RWPE2 (cell line): ENCODE measurements at regions not wholly inside any gene's neighbourhood (a gene's known extent, or its start where the extent isn't known, plus 50 kb on each side); places are given as distances from the start of the nearest gene placed in this dataset.

Experiments
- ATAC-seq: fragments of 200-7000 bp; cut with Tn5 transposase; 3 replicates; pipeline ENCODE4 v1.9.1; 2021; ENCODE audit warnings: low read depth
- DNase-seq: peaks from one replicate; pipeline ENCODE4 v3.0.0-alpha.2; 2020; ENCODE audit warnings: low spot score
- H3K27ac ChIP-seq: fragments of 450-650 bp; 2 replicates; pipeline ENCODE4 v1.5.1; 2017; ENCODE audit warnings: mild to moderate bottlenecking; ENCODE audit not compliant: poor library complexity, severe bottlenecking
- H3K27me3 ChIP-seq: fragments of 250-450 bp; sonication (Bioruptor Pico); 2 replicates; pipeline ENCODE4 v1.5.1; 2021; ENCODE audit warnings: mild to moderate bottlenecking, moderate library complexity; ENCODE audit not compliant: insufficient read depth, poor library complexity, severe bottlenecking
- H3K36me3 ChIP-seq: fragments of 250-450 bp; sonication (Bioruptor Pico); 2 replicates; pipeline ENCODE4 v1.5.1; 2020; ENCODE audit warnings: low read depth, mild to moderate bottlenecking, moderate library complexity
- H3K4me1 ChIP-seq: fragments of 250-450 bp; sonication (Bioruptor Pico); 2 replicates; pipeline ENCODE4 v1.5.1; 2021; ENCODE audit warnings: mild to moderate bottlenecking, moderate library complexity; ENCODE audit not compliant: insufficient read depth, poor library complexity, severe bottlenecking
- H3K4me3 ChIP-seq: fragments of 250-450 bp; sonication (Bioruptor Pico); 2 replicates; pipeline ENCODE4 v1.5.1; 2021; ENCODE audit warnings: mild to moderate bottlenecking, moderate library complexity; ENCODE audit not compliant: severe bottlenecking
- H3K9me3 ChIP-seq: fragments of 250-450 bp; sonication (Bioruptor Pico); 2 replicates; pipeline ENCODE4 v1.5.1; 2021; ENCODE audit warnings: mild to moderate bottlenecking, moderate library complexity; ENCODE audit not compliant: severe bottlenecking
- TF ChIP-seq, protein P1 (sequence below): fragments of 450-650 bp; IDR thresholded peaks from one replicate; pipeline ENCODE4 v1.5.1; 2017; ENCODE audit warnings: mild to moderate bottlenecking, moderate library complexity; ENCODE audit not compliant: poor library complexity, severe bottlenecking

DNA sequence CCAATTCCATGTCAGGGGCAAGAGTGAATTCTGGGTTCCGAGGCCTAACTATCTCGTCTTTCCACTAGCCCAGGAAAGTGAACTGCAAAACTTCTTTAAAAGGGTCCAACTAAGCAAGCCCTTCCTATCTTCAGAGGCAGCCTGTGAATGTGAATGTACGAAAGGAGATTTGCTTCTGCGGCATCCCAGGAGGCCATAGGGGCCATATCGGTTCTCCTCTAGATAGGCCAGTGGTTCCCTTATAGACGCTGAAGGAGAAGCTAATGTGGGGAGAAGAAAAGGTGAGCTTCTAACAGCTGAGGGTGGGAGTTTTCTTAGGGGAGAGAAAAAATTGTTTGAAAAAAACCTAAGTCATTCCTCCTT is 128.0 kb upstream of the C1orf174 start:
- TF ChIP-seq, protein P1, sequence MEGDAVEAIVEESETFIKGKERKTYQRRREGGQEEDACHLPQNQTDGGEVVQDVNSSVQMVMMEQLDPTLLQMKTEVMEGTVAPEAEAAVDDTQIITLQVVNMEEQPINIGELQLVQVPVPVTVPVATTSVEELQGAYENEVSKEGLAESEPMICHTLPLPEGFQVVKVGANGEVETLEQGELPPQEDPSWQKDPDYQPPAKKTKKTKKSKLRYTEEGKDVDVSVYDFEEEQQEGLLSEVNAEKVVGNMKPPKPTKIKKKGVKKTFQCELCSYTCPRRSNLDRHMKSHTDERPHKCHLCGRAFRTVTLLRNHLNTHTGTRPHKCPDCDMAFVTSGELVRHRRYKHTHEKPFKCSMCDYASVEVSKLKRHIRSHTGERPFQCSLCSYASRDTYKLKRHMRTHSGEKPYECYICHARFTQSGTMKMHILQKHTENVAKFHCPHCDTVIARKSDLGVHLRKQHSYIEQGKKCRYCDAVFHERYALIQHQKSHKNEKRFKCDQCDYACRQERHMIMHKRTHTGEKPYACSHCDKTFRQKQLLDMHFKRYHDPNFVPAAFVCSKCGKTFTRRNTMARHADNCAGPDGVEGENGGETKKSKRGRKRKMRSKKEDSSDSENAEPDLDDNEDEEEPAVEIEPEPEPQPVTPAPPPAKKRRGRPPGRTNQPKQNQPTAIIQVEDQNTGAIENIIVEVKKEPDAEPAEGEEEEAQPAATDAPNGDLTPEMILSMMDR, result no peak
- H3K27me3 ChIP-seq, result peaks cover 3% of the 10 kb centered on the region
- H3K36me3 ChIP-seq, result no peaks in the 10 kb centered on the region

DNA sequence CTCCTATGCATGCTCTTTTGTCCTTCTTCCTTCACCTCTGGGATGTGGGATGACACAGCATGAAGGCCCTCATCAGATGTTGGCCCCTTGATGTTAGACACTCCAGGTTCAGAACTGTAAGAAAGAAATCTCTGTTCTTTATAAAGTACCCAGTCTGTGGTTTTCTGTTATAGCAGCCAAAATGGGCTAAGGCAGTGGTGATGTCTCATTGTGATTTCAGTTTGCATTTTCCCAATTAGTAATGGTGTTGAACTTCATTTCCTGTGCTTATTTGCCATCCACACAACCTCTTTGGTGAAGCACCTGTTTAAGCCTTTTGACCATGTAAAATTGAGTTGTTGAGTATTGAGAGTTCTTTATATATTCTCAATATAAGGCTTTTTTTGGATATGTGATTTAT is 129.3 kb upstream of the C1orf174 start:
- H3K27ac ChIP-seq, result no peak overlapping the region
- DNase-seq (no peak), ATAC-seq (no peak)
- H3K4me1 ChIP-seq, result no peaks in the 10 kb centered on the region
- TF ChIP-seq, protein P1, result no peak
- peaks cover 1% of the 10 kb centered on the region for H3K9me3 ChIP-seq
- peaks cover 3% of the 10 kb centered on the region for H3K27me3 ChIP-seq
- H3K36me3 ChIP-seq, result no peaks in the 10 kb centered on the region
- no peak overlapping the region for H3K4me3 ChIP-seq

More for the DNA sequence above, 128.0 kb upstream of the C1orf174 start:
- no peak for ATAC-seq
- Histone ChIP-seq H3K9me3 (peaks cover 1% of the 10 kb centered on the region), H3K4me3 (no peak overlapping the region), H3K4me1 (no peaks in the 10 kb centered on the region), H3K27ac (no peak overlapping the region)
- DNase-seq, result no peak

DNA sequence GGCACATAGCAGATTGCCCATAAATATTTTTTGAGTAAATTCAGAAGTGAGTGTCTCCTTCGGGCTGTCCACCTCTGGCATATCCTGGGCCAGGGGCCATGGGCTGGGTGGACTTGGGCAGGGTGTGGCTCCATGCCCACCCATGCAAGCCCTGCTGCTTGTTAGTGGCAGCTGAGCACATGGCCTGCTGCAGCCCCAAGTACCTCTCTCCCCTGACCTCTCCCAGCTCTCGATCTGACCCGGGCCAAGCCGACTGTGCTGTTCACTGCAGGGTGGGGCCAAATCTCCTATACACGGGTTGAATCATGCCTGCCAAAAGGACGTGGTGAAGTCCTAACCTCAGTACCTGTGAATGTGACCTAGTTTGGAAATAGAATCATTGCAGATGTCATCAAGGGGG is 132.5 kb upstream of the C1orf174 start:
- no peaks in the 10 kb centered on the region for H3K4me1 ChIP-seq
- H3K9me3 ChIP-seq, result no peaks in the 10 kb centered on the region
- H3K27me3 ChIP-seq, result peaks cover 3% of the 10 kb centered on the region
- no peak overlapping the region for H3K4me3 ChIP-seq
- DNase-seq (no peak), ATAC-seq (no peak)
- TF ChIP-seq, protein P1, result no peak
- H3K36me3 ChIP-seq, result no peaks in the 10 kb centered on the region
- H3K27ac ChIP-seq, result no peak overlapping the region

DNA sequence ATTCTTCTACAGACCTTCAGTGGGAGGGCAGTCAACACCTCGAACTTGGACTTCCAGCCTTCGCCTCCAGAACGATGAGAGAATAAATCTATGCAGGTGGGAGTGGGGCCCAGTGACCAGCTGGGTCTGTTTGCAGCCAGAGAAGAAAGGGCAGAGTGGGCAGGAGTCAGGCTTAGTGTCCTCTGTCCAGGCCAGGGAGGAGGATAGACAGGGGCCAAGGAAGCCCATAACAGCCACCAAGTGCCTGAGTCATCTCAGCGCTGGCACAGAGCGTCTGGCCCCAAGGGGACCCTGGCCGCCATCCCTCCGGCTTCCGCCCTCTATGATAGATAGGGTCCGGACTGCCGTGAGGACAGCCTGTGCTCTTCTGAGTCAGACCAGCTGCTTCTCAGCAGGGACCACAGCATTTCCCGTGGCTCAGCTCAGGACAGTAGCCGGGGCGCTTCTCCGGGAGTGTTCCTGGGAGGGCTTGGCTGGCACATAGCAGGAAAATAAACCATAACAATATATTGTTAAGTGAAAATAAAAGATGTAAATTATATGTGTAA is 133.1 kb upstream of the C1orf174 start:
- H3K4me3 ChIP-seq, result no peak overlapping the region
- H3K27me3 ChIP-seq, result peaks cover 3% of the 10 kb centered on the region
- TF ChIP-seq, protein P1, result no peak
- no peak for ATAC-seq
- H3K36me3 ChIP-seq, result no peaks in the 10 kb centered on the region
- no peak overlapping the region for H3K27ac ChIP-seq
- no peak for DNase-seq
- no peaks in the 10 kb centered on the region for H3K4me1 ChIP-seq
- H3K9me3 ChIP-seq, result no peaks in the 10 kb centered on the region

DNA sequence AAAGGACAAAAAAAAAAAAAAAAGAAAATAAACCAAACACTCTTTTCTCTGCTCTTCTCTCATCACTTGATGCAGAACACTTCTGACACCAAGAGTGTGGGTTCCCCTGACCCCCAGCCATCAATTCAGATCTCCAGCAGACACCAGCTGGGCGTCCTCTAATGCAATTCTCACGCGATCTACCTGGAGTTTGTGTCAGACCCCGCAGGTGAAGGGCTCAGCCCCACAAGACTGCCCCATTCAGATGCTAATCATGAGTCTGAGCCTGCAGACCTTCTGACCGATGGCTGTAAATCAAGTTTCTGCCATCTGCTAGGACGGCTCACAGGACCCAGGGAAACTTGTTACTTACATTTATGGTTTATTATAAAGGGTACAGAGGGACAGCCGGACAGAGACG is 133.6 kb upstream of the C1orf174 start:
- no peak overlapping the region for H3K27ac ChIP-seq
- ATAC-seq (no peak), DNase-seq (no peak)
- TF ChIP-seq, protein P1, result no peak
- no peaks in the 10 kb centered on the region for H3K4me1 ChIP-seq
- no peaks in the 10 kb centered on the region for H3K36me3 ChIP-seq
- H3K4me3 ChIP-seq, result no peak overlapping the region
- no peaks in the 10 kb centered on the region for H3K9me3 ChIP-seq
- H3K27me3 ChIP-seq, result peaks cover 3% of the 10 kb centered on the region
